Mesenchymal stem cell (in vitro differentiated cells and primary cell): ENCODE measurements at regions not wholly inside any gene's neighbourhood (a gene's known extent, or its start where the extent isn't known, plus 50 kb on each side); places are given as distances from the start of the nearest gene placed in this dataset.
A peak's percentile ranks its signal among the peaks of the same experiment; 100 is the strongest.

Source experiments
- DNase-seq: peaks from one replicate; pipeline ENCODE4 v3.0.0-alpha.2; 2013
- H2AFZ ChIP-seq: one replicate; pipeline ENCODE4 v1.6.1; 2013; ENCODE audit warnings: low read depth, mild to moderate bottlenecking, control low read depth, inconsistent platforms, low read length, moderate library complexity
- H2AK5ac ChIP-seq: 2 replicates; pipeline ENCODE4 v1.6.1; 2013; ENCODE audit warnings: low read length, moderate library complexity, mild to moderate bottlenecking, inconsistent platforms; ENCODE audit not compliant: severe bottlenecking
- H2BK120ac ChIP-seq: one replicate; pipeline ENCODE4 v1.6.1; 2013; ENCODE audit warnings: low read depth, mild to moderate bottlenecking, inconsistent platforms, low read length, moderate library complexity
- H2BK12ac ChIP-seq, 2 experiments: one replicate each; pipeline ENCODE4 v1.6.1; 2013; ENCODE audit warnings: inconsistent platforms in 2 of 2, low read length in 2 of 2, mild to moderate bottlenecking in 2 of 2, moderate library complexity in 2 of 2, control low read depth in 1 of 2
- H2BK15ac ChIP-seq: one replicate; pipeline ENCODE4 v1.6.1; 2013; ENCODE audit warnings: mild to moderate bottlenecking, low read depth, inconsistent platforms; ENCODE audit not compliant: poor library complexity, severe bottlenecking
- H2BK5ac ChIP-seq: 2 replicates; pipeline ENCODE4 v1.6.1; 2013; ENCODE audit warnings: low read depth, mild to moderate bottlenecking, low read length, control low read depth, inconsistent platforms; ENCODE audit not compliant: poor library complexity, severe bottlenecking
- H3K14ac ChIP-seq, 2 experiments: one replicate each; pipeline ENCODE4 v1.6.1; 2013; ENCODE audit warnings: inconsistent platforms in 2 of 2, low read length in 2 of 2, control low read depth in 1 of 2, mild to moderate bottlenecking in 1 of 2, moderate library complexity in 1 of 2
- H3K18ac ChIP-seq, 2 experiments: one replicate each; pipeline ENCODE4 v1.6.1; 2013; ENCODE audit warnings: inconsistent platforms in 2 of 2, low read length in 2 of 2, control low read depth in 1 of 2, low read depth in 1 of 2, mild to moderate bottlenecking in 1 of 2
- H3K23ac ChIP-seq, 2 experiments: one replicate each; pipeline ENCODE4 v1.6.1; 2013; ENCODE audit warnings: inconsistent platforms in 2 of 2, low read length in 2 of 2, mild to moderate bottlenecking in 2 of 2, moderate library complexity in 2 of 2, control low read depth in 1 of 2
- H3K27ac ChIP-seq: 2 replicates; pipeline ENCODE4 v1.5.1; 2013; ENCODE audit warnings: mild to moderate bottlenecking, moderate library complexity, low read length, control low read depth, inconsistent platforms; ENCODE audit not compliant: poor library complexity, severe bottlenecking
- H3K27me3 ChIP-seq, 2 experiments: 2 replicates each; pipeline versions ENCODE4 v1.6.1 to v1.7.0; 2013; ENCODE audit warnings: low read length in 2 of 2, mild to moderate bottlenecking in 2 of 2, moderate library complexity in 2 of 2, control low read depth in 1 of 2, inconsistent platforms in 1 of 2; ENCODE audit not compliant: control insufficient read depth in 1 of 2, insufficient read depth in 1 of 2
- H3K36me3 ChIP-seq, 2 experiments: 2 replicates each; pipeline versions ENCODE4 v1.6.1 to v1.7.0; 2013; ENCODE audit warnings: low read length in 2 of 2, control low read depth in 1 of 2, inconsistent platforms in 1 of 2, low read depth in 1 of 2, mild to moderate bottlenecking in 1 of 2; ENCODE audit not compliant: insufficient read depth in 2 of 2, control insufficient read depth in 1 of 2
- H3K4ac ChIP-seq, 2 experiments: one replicate each; pipeline ENCODE4 v1.6.1; 2013; ENCODE audit warnings: inconsistent platforms in 2 of 2, low read length in 2 of 2, mild to moderate bottlenecking in 2 of 2, moderate library complexity in 2 of 2, control low read depth in 1 of 2, low read depth in 1 of 2
- H3K4me1 ChIP-seq: 2 replicates; pipeline ENCODE4 v1.6.1; 2013; ENCODE audit warnings: low read depth, low read length, control low read depth; ENCODE audit not compliant: control insufficient read depth, insufficient read depth
- H3K4me2 ChIP-seq: 2 replicates; pipeline ENCODE4 v1.6.1; 2013; ENCODE audit warnings: low read length, mild to moderate bottlenecking, inconsistent platforms; ENCODE audit not compliant: poor library complexity, severe bottlenecking
- H3K4me3 ChIP-seq, 2 experiments: 2 replicates each; pipeline versions ENCODE4 v1.5.1 to v1.7.0; 2013; ENCODE audit warnings: low read length in 2 of 2, mild to moderate bottlenecking in 2 of 2, control low read depth in 1 of 2, low read depth in 1 of 2; ENCODE audit not compliant: insufficient read depth in 1 of 2
- H3K79me1 ChIP-seq: replicated peaks from 2 replicates; pipeline ENCODE4 v1.6.1; 2013; ENCODE audit warnings: mild to moderate bottlenecking, control low read depth, low read length, inconsistent platforms; ENCODE audit not compliant: poor library complexity, severe bottlenecking
- H3K9ac ChIP-seq: 2 replicates; pipeline ENCODE4 v1.7.0; 2013; ENCODE audit warnings: mild to moderate bottlenecking, low read length, moderate library complexity
- H3K9me3 ChIP-seq: 2 replicates; pipeline ENCODE4 v1.7.0; 2013; ENCODE audit warnings: mild to moderate bottlenecking, low read length; ENCODE audit not compliant: control insufficient read depth
- H4K8ac ChIP-seq: one replicate; pipeline ENCODE4 v1.6.1; 2013; ENCODE audit warnings: inconsistent platforms, mild to moderate bottlenecking, low read length, moderate library complexity
- H4K91ac ChIP-seq: one replicate; pipeline ENCODE4 v1.6.1; 2013; ENCODE audit warnings: mild to moderate bottlenecking, low read length, inconsistent platforms
- WGBS: methylation state at CpG from one replicate; pipeline ENCODE4 v1.1.7; 2013; ENCODE audit warnings: mixed read lengths; 5-methylcytosine and 5-hydroxymethylcytosine counted together

DNA sequence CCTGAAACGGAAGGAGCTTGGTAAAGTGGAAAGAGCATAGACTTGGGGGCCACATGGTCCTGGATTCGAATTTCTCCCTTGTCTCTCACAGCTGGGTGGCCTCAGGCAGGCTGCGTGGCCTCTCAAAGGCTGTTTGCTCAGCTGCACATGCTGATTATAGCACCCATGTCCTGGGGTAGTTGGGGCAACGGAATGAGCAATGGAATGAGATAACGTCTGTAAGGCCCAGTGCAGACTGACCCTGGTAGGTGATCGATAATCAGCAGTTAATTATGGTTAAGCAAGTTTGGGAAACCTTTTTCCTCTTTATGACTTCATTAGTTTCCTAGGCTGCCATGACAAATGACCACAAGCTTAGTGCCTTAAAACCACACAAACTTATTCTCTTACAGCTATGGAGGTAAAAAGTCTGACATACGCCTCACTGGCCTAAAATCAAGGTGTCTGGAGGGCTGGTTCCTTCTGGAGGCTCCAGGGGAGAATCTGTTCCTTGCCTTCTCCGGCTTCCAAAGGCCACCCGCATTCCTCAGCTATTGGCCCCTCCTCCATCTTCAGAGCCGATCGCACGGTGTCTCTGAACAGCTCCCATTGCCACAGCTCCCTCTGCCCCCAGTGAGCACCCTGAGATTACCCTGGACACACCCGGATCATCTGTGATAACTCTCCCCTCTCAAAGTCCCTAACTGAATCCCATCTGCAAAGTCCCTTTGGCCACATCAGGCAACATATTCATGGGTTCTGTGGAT lies 294.9 kb upstream of the FOXF1 start:
- Histone ChIP-seq H3K79me1 (no peaks in the 10 kb centered on the region), H3K27me3 (peaks cover 0 to 81% of the 10 kb centered on the region in 2 experiments), H3K4ac (peak overlapping the region in 1 of 2 experiments; percentile 43), H3K18ac (peak overlapping the region; percentile 49 to 85), H2AFZ (no peak overlapping the region), H2AK5ac (no peak overlapping the region), H2BK12ac (peak overlapping the region in 1 of 2 experiments; percentile 57), H3K23ac (no peak overlapping the region), H3K36me3 (no peaks in the 10 kb centered on the region), H3K9ac (no peak overlapping the region), H4K91ac (no peak overlapping the region), H2BK120ac (no peak overlapping the region), H2BK5ac (no peak overlapping the region), H3K27ac (no peak overlapping the region), H4K8ac (peak overlapping the region; percentile 52), H3K4me1 (no peaks in the 10 kb centered on the region), H2BK15ac (no peak overlapping the region), H3K4me2 (no peak overlapping the region), H3K14ac (peak overlapping the region in 1 of 2 experiments; percentile 61), H3K4me3 (no peak overlapping the region), H3K9me3 (no peaks in the 10 kb centered on the region)
- DNase-seq: peak; percentile 46
- WGBS: 87% methylated on average over 13 of the region's 13 CpGs

DNA sequence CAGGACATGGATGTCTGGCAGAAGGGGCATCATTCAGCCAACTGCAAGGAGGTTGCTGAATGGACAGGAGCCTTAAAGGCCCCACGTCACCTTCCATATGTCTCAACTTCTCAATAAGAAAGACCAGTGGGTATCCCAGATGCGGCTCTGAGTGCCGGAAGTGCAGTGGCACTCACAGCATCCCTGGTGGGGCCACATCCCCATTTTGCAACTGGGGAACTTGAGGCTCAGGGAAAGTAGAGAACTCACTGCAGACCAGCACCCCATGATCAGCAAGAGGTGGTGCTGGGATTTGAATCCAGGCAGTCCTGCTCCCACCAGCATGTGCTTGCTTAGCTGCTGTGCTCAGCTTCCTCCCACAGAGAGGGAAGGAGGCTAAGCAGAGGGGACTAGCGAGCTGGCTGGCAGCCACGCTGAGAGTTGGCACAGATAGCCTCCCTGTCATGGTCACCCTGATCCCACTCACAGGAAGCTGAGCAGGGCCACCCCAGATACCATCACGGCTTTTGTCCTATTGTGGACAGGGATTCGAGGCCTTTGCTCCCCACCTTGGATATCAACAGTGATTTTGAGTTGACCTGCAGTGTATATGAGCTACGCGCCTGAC lies 294.2 kb upstream of the FOXF1 start:
- DNase-seq: no peak
- Histone ChIP-seq H3K23ac (no peak overlapping the region), H3K27ac (no peak overlapping the region), H3K9me3 (no peaks in the 10 kb centered on the region), H2BK15ac (peak overlapping the region; percentile 34), H3K14ac (no peak overlapping the region), H3K36me3 (no peaks in the 10 kb centered on the region), H2BK120ac (no peak overlapping the region), H2BK12ac (peak overlapping the region; percentile 20 to 23), H3K27me3 (peaks cover 0 to 80% of the 10 kb centered on the region in 2 experiments), H2BK5ac (no peak overlapping the region), H3K18ac (peak overlapping the region; percentile 49 to 51), H4K91ac (peak overlapping the region; percentile 64), H4K8ac (peak overlapping the region; percentile 32), H2AFZ (no peak overlapping the region), H3K4me2 (no peak overlapping the region), H3K4me1 (no peaks in the 10 kb centered on the region), H3K9ac (no peak overlapping the region), H3K79me1 (no peaks in the 10 kb centered on the region), H3K4me3 (no peak overlapping the region), H3K4ac (no peak overlapping the region), H2AK5ac (no peak overlapping the region)
- 94% methylated on average over 9 of the region's 9 CpGs for WGBS

DNA sequence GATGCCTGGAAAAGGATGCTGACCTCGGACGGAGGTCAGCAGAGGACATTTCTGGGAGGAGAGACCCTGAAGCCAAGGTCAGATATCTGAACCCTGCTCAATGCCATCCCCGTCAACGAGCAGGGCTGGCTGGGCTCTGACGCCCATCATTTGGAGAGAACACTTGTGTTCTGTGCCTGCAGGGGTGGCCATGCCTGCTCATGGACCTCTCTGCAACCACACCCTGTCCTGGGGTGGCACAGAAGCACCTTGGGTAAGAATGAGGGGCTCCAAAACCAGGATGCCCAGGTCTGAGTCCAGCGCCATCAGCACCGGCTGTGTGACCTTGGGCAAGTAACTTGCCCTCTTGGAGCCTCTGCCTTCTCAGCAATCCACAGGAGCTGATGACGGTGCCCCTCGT lies 293.7 kb upstream of the FOXF1 start:
- DNase-seq: no peak
- no peak overlapping the region for H4K8ac ChIP-seq
- H2AFZ ChIP-seq: no peak overlapping the region
- no peak overlapping the region for H4K91ac ChIP-seq
- no peak overlapping the region for H3K23ac ChIP-seq
- H3K9ac ChIP-seq: no peak overlapping the region
- no peak overlapping the region for H2BK5ac ChIP-seq
- H3K4ac ChIP-seq: no peak overlapping the region
- WGBS: 96% methylated on average over 9 of the region's 9 CpGs
- H2BK15ac ChIP-seq: no peak overlapping the region
- peaks cover 0 to 85% of the 10 kb centered on the region in 2 experiments for H3K27me3 ChIP-seq
- no peaks in the 10 kb centered on the region for H3K9me3 ChIP-seq
- no peak overlapping the region for H3K18ac ChIP-seq
- H2BK120ac ChIP-seq: no peak overlapping the region
- H3K4me2 ChIP-seq: no peak overlapping the region
- H3K4me3 ChIP-seq: no peak overlapping the region
- H3K36me3 ChIP-seq: no peaks in the 10 kb centered on the region
- no peak overlapping the region for H3K14ac ChIP-seq
- no peaks in the 10 kb centered on the region for H3K4me1 ChIP-seq
- no peak overlapping the region for H2AK5ac ChIP-seq
- H3K27ac ChIP-seq: no peak overlapping the region
- H2BK12ac ChIP-seq: peak overlapping the region; percentile 4 to 45
- H3K79me1 ChIP-seq: no peaks in the 10 kb centered on the region
